ENCODE measurements at regions not wholly inside any gene's neighbourhood (a gene's known extent, or its start where the extent isn't known, plus 50 kb on each side); places are given as distances from the start of the nearest gene placed in this dataset.

DNA sequence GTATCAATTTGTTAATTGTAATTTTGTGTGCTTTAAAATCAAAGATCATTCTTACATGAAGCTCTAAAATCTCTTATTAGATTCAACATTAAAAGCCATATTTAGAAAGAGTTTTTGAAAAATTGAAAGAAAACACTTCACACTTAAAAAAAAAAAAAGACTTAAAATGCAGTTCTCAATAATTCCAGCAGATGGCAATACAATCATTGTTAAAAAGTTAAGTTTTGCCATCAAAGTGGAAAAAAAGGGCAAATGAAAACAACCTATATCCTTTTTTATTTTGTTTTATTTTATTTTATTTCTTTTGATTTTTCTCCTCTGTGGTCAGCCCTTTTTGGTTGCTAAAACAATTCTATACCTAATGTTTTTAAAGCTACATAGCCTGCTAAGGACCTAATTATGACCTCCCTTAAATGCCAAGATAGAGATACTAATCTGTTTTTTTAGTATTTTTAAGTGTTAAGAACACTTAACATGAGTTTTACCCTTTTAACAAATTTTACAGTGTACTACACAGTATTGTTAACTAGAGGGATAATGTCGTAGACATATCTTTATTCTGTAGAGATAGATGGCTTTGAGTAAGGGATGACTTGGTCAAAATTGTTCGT, 154.2 kb upstream of the DAB2 start:
- Histone ChIP-seq H3K4me3 (ENCODE audit: low read depth, low read length) (no peak overlapping the region), H3K27me3 (ENCODE audit: control insufficient read depth, insufficient read depth, low read length) (no peaks in the 10 kb centered on the region), H3K36me3 (ENCODE audit: control insufficient read depth, insufficient read depth, low read length) (no peaks in the 10 kb centered on the region)
- TF ChIP-seq, protein P1, sequence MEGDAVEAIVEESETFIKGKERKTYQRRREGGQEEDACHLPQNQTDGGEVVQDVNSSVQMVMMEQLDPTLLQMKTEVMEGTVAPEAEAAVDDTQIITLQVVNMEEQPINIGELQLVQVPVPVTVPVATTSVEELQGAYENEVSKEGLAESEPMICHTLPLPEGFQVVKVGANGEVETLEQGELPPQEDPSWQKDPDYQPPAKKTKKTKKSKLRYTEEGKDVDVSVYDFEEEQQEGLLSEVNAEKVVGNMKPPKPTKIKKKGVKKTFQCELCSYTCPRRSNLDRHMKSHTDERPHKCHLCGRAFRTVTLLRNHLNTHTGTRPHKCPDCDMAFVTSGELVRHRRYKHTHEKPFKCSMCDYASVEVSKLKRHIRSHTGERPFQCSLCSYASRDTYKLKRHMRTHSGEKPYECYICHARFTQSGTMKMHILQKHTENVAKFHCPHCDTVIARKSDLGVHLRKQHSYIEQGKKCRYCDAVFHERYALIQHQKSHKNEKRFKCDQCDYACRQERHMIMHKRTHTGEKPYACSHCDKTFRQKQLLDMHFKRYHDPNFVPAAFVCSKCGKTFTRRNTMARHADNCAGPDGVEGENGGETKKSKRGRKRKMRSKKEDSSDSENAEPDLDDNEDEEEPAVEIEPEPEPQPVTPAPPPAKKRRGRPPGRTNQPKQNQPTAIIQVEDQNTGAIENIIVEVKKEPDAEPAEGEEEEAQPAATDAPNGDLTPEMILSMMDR (IDR thresholded peaks at IDR 0.05; ENCODE audit: insufficient read depth, low read length, severe bottlenecking): peak; percentile 34
- DNase-seq (ENCODE audit: low read depth) (peak; percentile 34), FAIRE-seq (no peak)

DNA sequence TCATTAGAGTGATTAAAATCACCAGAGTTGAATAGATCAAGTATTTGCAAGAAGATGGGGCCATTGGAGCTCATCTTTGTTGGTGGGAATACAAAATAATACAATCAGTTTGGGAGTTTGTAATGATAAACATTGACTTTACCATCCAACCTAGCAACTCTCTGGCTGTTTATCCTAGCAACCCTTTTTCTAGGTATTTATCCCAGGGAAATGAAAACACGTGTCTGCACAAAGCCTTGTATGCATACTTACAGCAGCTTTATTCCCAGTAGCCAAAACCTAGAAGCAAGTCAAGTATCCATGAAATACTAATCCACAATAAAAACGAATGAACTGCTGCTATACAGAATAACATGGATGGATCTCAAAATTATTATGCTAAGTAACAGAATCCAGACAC, 152.7 kb upstream of the DAB2 start:
- Histone ChIP-seq H3K4me3 (ENCODE audit: low read depth, low read length) (no peak overlapping the region), H3K27me3 (ENCODE audit: control insufficient read depth, insufficient read depth, low read length) (no peaks in the 10 kb centered on the region), H3K36me3 (ENCODE audit: control insufficient read depth, insufficient read depth, low read length) (no peaks in the 10 kb centered on the region)
- TF ChIP-seq, protein P1 (IDR thresholded peaks at IDR 0.05; ENCODE audit: insufficient read depth, low read length, severe bottlenecking): no peak
- FAIRE-seq: no peak
- DNase-seq (ENCODE audit: low read depth): no peak

DNA sequence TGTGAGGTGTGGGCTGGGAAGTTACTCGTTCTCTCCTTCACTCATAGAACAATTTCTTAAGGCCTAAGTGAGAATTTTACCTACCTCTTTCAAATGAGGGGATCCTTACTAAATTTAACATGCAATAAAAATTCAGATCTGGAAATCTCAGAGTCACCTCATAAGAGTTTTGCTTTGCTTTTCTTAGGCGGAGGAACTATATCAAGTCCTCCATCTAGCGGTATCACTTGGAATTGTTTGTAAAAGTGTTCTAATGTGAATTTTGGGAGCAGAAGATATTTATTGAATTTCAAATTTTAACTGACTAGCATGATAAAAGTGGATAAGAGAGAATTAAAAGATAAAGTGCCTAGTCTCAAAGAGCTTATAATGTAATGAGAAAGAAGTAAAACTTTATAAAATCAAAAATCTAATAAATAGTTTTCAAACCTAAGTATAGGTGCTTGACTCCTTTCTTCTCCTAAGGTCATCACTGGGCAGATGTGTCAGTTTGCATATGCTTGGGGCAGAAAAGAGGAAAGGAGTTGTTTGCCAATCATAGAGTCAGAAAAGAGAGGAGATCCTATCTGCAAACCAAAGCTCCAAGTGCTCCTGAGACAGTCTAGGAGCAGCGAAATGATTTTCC, 145.7 kb upstream of the DAB2 start:
- Histone ChIP-seq H3K4me3 (ENCODE audit: low read depth, low read length) (no peak overlapping the region), H3K27me3 (ENCODE audit: control insufficient read depth, insufficient read depth, low read length) (no peaks in the 10 kb centered on the region), H3K36me3 (ENCODE audit: control insufficient read depth, insufficient read depth, low read length) (no peaks in the 10 kb centered on the region)
- FAIRE-seq (no peak), DNase-seq (ENCODE audit: low read depth) (peak; percentile 39)
- TF ChIP-seq, protein P1 (IDR thresholded peaks at IDR 0.05; ENCODE audit: insufficient read depth, low read length, severe bottlenecking): peak; percentile 23

DNA sequence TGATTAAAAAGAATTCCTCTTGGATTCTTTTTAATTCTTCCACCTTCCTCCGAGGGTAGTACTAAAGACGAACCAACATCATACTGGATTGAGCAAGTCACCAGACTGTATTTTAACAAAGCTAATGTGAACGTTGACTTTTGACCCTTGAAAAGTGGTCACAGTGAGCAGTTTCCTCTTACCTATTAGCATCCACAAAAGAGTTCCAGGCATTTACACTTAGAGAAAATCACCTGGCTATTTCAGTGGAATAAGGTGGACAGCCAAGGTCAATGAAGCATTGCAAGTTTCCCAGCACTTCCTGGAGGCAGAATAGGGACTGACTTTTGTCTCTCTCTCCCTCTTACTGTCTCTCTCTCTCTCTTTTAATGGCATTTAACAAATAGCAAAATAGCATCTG, 145.1 kb upstream of the DAB2 start:
- FAIRE-seq (no peak), DNase-seq (ENCODE audit: low read depth) (no peak)
- H3K27me3 ChIP-seq (ENCODE audit: control insufficient read depth, insufficient read depth, low read length): no peaks in the 10 kb centered on the region
- TF ChIP-seq, protein P1 (IDR thresholded peaks at IDR 0.05; ENCODE audit: insufficient read depth, low read length, severe bottlenecking): no peak
- H3K4me3 ChIP-seq (ENCODE audit: low read depth, low read length): no peak overlapping the region
- no peaks in the 10 kb centered on the region for H3K36me3 ChIP-seq (ENCODE audit: control insufficient read depth, insufficient read depth, low read length)

DNA sequence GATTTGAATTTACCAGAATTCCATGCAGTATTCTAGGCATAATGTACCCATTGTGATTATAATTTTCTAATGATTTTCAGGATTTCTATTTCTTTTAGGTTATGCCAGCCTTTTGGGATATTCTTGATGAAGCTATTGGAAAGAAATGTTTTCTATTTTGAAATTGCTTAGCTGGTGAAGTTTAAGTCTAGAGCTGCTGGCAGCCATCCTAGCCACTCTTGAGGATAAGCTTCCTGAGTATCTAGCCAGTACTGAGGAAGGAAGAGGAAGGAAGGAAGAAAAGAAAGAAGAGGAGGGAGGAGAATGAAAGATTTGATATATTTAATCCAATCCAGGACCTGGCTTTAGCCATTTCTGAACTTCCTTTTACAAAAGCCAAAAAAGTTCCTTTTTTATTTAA, 142.1 kb upstream of the DAB2 start:
- no peak overlapping the region for H3K4me3 ChIP-seq (ENCODE audit: low read depth, low read length)
- TF ChIP-seq, protein P1 (IDR thresholded peaks at IDR 0.05; ENCODE audit: insufficient read depth, low read length, severe bottlenecking): no peak
- no peak for FAIRE-seq
- DNase-seq (ENCODE audit: low read depth): no peak
- H3K36me3 ChIP-seq (ENCODE audit: control insufficient read depth, insufficient read depth, low read length): no peaks in the 10 kb centered on the region
- no peaks in the 10 kb centered on the region for H3K27me3 ChIP-seq (ENCODE audit: control insufficient read depth, insufficient read depth, low read length)

DNA sequence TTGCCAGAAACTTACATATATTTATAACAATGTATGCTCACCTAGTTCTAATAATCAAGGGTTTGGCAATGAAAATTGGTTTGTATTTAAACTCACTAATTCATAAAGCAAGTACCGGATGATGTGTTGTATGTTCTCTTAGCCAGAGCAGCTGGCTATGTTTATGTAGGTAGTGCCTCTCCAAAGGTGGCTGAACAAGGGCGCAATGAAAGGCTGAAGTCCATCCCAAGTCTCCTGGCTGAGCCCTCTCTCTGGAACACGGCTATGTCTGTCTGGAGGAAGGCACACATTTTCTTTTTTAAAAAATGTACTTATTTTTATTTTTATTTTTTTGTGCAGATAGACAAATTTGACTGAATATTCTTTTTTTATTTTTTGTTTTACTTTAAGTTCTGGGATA, 141.2 kb upstream of the DAB2 start:
- TF ChIP-seq, protein P1 (IDR thresholded peaks at IDR 0.05; ENCODE audit: insufficient read depth, low read length, severe bottlenecking): no peak
- no peak overlapping the region for H3K4me3 ChIP-seq (ENCODE audit: low read depth, low read length)
- no peaks in the 10 kb centered on the region for H3K36me3 ChIP-seq (ENCODE audit: control insufficient read depth, insufficient read depth, low read length)
- FAIRE-seq (no peak), DNase-seq (ENCODE audit: low read depth) (no peak)
- H3K27me3 ChIP-seq (ENCODE audit: control insufficient read depth, insufficient read depth, low read length): no peaks in the 10 kb centered on the region

Data from bronchial epithelial cell (primary cell).